Choroid plexus epithelial cell (primary cell): ENCODE measurements at regions not wholly inside any gene's neighbourhood (a gene's known extent, or its start where the extent isn't known, plus 50 kb on each side); places are given as distances from the start of the nearest gene placed in this dataset.

Experiments
- DNase-seq: peaks from one replicate; pipeline ENCODE4 v3.0.0-alpha.2; 2010; ENCODE audit warnings: low read depth
- H3K4me3 ChIP-seq: 2 replicates; pipeline ENCODE4 v1.5.1; 2011; ENCODE audit warnings: low read depth, mild to moderate bottlenecking, control low read depth, low read length, moderate library complexity
- CTCF ChIP-seq: conservative IDR thresholded peaks from 2 replicates; pipeline ENCODE4 v1.5.1; 2011; ENCODE audit warnings: low read depth, mild to moderate bottlenecking, control low read depth, inconsistent platforms, low read length, moderate library complexity

- no peak for TF ChIP-seq CTCF
- no peak overlapping the region for H3K4me3 ChIP-seq
- no peak for DNase-seq
Measured at GRCh38 chr7:144987686-144988085, 151.8 kb upstream of the TPK1 start.

- no peak for DNase-seq
- TF ChIP-seq CTCF, result no peak
- no peak overlapping the region for H3K4me3 ChIP-seq
Measured at GRCh38 chr7:144982133-144982532, 146.3 kb upstream of the TPK1 start.

- no peak overlapping the region for H3K4me3 ChIP-seq
- no peak for TF ChIP-seq CTCF
- no peak for DNase-seq
Measured at GRCh38 chr7:144975882-144976281, 140.0 kb upstream of the TPK1 start.

GRCh38 chr7:144969787-144970186 is 133.9 kb upstream of the TPK1 start:
- no peak overlapping the region for H3K4me3 ChIP-seq
- TF ChIP-seq CTCF, result no peak
- no peak for DNase-seq

GRCh38 chr7:144960763-144961162 is 124.9 kb upstream of the TPK1 start:
- no peak for TF ChIP-seq CTCF

GRCh38 chr7:144957998-144958397 is 122.1 kb upstream of the TPK1 start:
- H3K4me3 ChIP-seq, result no peak overlapping the region
- no peak for TF ChIP-seq CTCF
- DNase-seq, result no peak

More at GRCh38 chr7:144960763-144961162, 124.9 kb upstream of the TPK1 start:
- no peak for DNase-seq
- H3K4me3 ChIP-seq, result no peak overlapping the region

- no peak for TF ChIP-seq CTCF
- no peak overlapping the region for H3K4me3 ChIP-seq
- DNase-seq, result no peak
Measured at GRCh38 chr7:144955422-144955821, 119.6 kb upstream of the TPK1 start.
